Testis (tissue), 2 donors: ENCODE measurements at regions not wholly inside any gene's neighbourhood (a gene's known extent, or its start where the extent isn't known, plus 50 kb on each side); places are given as distances from the start of the nearest gene placed in this dataset.

ENCODE experiments used
- POLR2A ChIP-seq: fragments of 450-650 bp; IDR thresholded peaks from one replicate; pipeline ENCODE4 v1.6.1; 2017; ENCODE audit warnings: antibody characterized with exemption, mild to moderate bottlenecking, moderate library complexity
- TF ChIP-seq, protein P1 (sequence below), 3 experiments: fragments of 450-650 bp in 2 of 3; fragments of 200-600 bp in 1 of 3; sonication (generic) in 1 of 3; IDR thresholded peaks; one replicate each; pipeline ENCODE4 v1.5.1; 2016 to 2019; ENCODE audit warnings: antibody characterized with exemption in 3 of 3, mild to moderate bottlenecking in 2 of 3, moderate library complexity in 1 of 3

GRCh38 chr5:67290655-67291054, 94.1 kb upstream of the CD180 start:
- TF ChIP-seq, protein P1, sequence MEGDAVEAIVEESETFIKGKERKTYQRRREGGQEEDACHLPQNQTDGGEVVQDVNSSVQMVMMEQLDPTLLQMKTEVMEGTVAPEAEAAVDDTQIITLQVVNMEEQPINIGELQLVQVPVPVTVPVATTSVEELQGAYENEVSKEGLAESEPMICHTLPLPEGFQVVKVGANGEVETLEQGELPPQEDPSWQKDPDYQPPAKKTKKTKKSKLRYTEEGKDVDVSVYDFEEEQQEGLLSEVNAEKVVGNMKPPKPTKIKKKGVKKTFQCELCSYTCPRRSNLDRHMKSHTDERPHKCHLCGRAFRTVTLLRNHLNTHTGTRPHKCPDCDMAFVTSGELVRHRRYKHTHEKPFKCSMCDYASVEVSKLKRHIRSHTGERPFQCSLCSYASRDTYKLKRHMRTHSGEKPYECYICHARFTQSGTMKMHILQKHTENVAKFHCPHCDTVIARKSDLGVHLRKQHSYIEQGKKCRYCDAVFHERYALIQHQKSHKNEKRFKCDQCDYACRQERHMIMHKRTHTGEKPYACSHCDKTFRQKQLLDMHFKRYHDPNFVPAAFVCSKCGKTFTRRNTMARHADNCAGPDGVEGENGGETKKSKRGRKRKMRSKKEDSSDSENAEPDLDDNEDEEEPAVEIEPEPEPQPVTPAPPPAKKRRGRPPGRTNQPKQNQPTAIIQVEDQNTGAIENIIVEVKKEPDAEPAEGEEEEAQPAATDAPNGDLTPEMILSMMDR (IDR thresholded peaks at IDR 0.05) = no peak
- TF ChIP-seq POLR2A = no peak
